ENCODE measurements at regions not wholly inside any gene's neighbourhood (a gene's known extent, or its start where the extent isn't known, plus 50 kb on each side); places are given as distances from the start of the nearest gene placed in this dataset.

DNA sequence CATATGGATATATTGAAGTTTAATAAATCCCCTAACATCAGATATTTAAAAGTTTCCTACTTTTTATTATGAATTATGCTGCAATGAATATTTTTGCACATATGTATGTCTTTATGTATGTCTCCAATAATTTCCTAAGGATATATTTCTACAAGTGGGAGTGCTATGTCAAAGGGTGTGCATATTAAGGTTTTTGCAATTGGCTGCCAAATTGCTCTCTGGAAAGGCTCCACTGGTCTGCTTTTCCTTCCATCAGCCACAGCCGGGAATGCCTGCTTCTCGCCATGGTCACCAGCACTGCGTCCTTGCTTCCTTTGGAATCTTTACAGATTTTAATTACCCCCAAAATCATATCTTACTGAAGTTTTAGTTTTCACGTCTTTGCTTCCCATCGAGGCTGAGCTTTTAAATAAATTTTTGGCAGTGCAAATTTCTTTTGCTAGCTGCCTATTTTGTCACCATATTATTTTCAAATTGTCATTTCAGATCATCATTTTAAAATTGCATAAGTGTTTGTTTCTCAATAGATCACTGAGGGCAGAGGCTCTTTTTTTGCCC is 221.7 kb downstream of the SNX19 start:
- no peaks in the 10 kb centered on the region for H3K36me3 ChIP-seq
- ATAC-seq = no peak
- H3K4me1 ChIP-seq = no peaks in the 10 kb centered on the region
- no peaks in the 10 kb centered on the region for H3K9me3 ChIP-seq
- no peak for DNase-seq
- H3K27ac ChIP-seq = no peak overlapping the region
- no peaks in the 10 kb centered on the region for H3K27me3 ChIP-seq
- intact Hi-C loops (cut with DNase I) = no loop called here
- H3K4me3 ChIP-seq = no peak overlapping the region
- TF ChIP-seq, protein P1, sequence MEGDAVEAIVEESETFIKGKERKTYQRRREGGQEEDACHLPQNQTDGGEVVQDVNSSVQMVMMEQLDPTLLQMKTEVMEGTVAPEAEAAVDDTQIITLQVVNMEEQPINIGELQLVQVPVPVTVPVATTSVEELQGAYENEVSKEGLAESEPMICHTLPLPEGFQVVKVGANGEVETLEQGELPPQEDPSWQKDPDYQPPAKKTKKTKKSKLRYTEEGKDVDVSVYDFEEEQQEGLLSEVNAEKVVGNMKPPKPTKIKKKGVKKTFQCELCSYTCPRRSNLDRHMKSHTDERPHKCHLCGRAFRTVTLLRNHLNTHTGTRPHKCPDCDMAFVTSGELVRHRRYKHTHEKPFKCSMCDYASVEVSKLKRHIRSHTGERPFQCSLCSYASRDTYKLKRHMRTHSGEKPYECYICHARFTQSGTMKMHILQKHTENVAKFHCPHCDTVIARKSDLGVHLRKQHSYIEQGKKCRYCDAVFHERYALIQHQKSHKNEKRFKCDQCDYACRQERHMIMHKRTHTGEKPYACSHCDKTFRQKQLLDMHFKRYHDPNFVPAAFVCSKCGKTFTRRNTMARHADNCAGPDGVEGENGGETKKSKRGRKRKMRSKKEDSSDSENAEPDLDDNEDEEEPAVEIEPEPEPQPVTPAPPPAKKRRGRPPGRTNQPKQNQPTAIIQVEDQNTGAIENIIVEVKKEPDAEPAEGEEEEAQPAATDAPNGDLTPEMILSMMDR (IDR thresholded peaks at IDR 0.05) = no peak

GRCh38 chr11:130698174-130698573 is 218.1 kb downstream of the SNX19 start:
- H3K4me3 ChIP-seq = no peak overlapping the region
- no peaks in the 10 kb centered on the region for H3K27me3 ChIP-seq
- H3K9me3 ChIP-seq = no peaks in the 10 kb centered on the region
- H3K36me3 ChIP-seq = no peaks in the 10 kb centered on the region
- intact Hi-C loops (cut with DNase I) = no loop called here
- no peak for DNase-seq
- no peaks in the 10 kb centered on the region for H3K4me1 ChIP-seq
- no peak overlapping the region for H3K27ac ChIP-seq
- TF ChIP-seq, protein P1 (IDR thresholded peaks at IDR 0.05) = no peak
- no peak for ATAC-seq

DNA sequence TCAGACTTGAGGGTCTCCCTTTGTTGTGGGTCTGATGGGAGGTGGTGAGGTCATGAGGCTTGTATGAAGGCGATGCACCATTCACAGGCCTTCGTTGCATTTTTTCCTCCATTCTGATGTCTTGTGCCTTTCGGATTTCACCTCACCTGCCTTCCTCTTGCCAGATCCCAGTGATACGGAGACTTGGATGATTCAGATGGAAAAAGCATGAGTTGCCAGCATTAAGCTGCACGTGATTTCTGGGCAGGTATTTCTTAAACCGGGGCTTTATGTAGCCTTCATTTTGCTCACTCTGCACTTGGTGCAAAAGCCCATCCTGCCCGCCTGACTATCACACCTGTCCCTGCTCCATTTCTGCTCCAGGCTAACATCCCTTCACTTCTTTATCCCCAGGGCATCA is 216.7 kb downstream of the SNX19 start:
- DNase-seq (no peak), ATAC-seq (no peak)
- no peaks in the 10 kb centered on the region for H3K36me3 ChIP-seq
- TF ChIP-seq, protein P1 (IDR thresholded peaks at IDR 0.05) = no peak
- no peak overlapping the region for H3K4me3 ChIP-seq
- H3K27me3 ChIP-seq = no peaks in the 10 kb centered on the region
- intact Hi-C loops (cut with DNase I) = no loop called here
- H3K9me3 ChIP-seq = no peaks in the 10 kb centered on the region
- no peaks in the 10 kb centered on the region for H3K4me1 ChIP-seq
- no peak overlapping the region for H3K27ac ChIP-seq

GRCh38 chr11:130700092-130700491 is 216.2 kb downstream of the SNX19 start:
- TF ChIP-seq, protein P1 (IDR thresholded peaks at IDR 0.05) = no peak
- H3K4me1 ChIP-seq = no peaks in the 10 kb centered on the region
- intact Hi-C loops (cut with DNase I) = no loop called here
- ATAC-seq (no peak), DNase-seq (no peak)
- no peaks in the 10 kb centered on the region for H3K9me3 ChIP-seq
- no peaks in the 10 kb centered on the region for H3K27me3 ChIP-seq
- H3K36me3 ChIP-seq = no peaks in the 10 kb centered on the region
- no peak overlapping the region for H3K4me3 ChIP-seq
- no peak overlapping the region for H3K27ac ChIP-seq

- no peak overlapping the region for H3K4me3 ChIP-seq
- H3K9me3 ChIP-seq = no peaks in the 10 kb centered on the region
- H3K36me3 ChIP-seq = no peaks in the 10 kb centered on the region
- H3K27me3 ChIP-seq = no peaks in the 10 kb centered on the region
- TF ChIP-seq, protein P1 (IDR thresholded peaks at IDR 0.05) = no peak
- peaks cover 3% of the 10 kb centered on the region for H3K4me1 ChIP-seq
- H3K27ac ChIP-seq = no peak overlapping the region
- ATAC-seq (no peak), DNase-seq (no peak)
- intact Hi-C loops (cut with DNase I) = no loop called here
These were observed 212.6 kb downstream of the SNX19 start for GRCh38 chr11:130703489-130704190.
